ENCODE measurements at regions not wholly inside any gene's neighbourhood (a gene's known extent, or its start where the extent isn't known, plus 50 kb on each side); places are given as distances from the start of the nearest gene placed in this dataset.
"Not testable (repeated sequence)": the region's sequence is repeated elsewhere in the genome, so short reads cannot be mapped to it uniquely, and the experiment has no call there.

- DNase-seq (ENCODE audit: extremely low spot score in 2 of 2): no peak
- Histone ChIP-seq H3K9me3 (no peaks in the 10 kb centered on the region), H3K27me3 (no peaks in the 10 kb centered on the region), H3K27ac (no peak overlapping the region), H3K4me3 (no peak overlapping the region), H3K36me3 (no peaks in the 10 kb centered on the region), H3K4me1 (no peaks in the 10 kb centered on the region)
- no peak for TF ChIP-seq CTCF (IDR thresholded peaks at IDR 0.05)
- TF ChIP-seq POLR2A (IDR thresholded peaks at IDR 0.05): no peak
- no peak for TF ChIP-seq POLR2AphosphoS5 (IDR thresholded peaks at IDR 0.05; ENCODE audit: insufficient read depth in 1 of 2, low read depth in 1 of 2)
- intact Hi-C loops (cut with DNase I): no loop called here
Measured at GRCh38 chr6:67450641-67451040, 1184.4 kb upstream of the ADGRB3 start.

DNA sequence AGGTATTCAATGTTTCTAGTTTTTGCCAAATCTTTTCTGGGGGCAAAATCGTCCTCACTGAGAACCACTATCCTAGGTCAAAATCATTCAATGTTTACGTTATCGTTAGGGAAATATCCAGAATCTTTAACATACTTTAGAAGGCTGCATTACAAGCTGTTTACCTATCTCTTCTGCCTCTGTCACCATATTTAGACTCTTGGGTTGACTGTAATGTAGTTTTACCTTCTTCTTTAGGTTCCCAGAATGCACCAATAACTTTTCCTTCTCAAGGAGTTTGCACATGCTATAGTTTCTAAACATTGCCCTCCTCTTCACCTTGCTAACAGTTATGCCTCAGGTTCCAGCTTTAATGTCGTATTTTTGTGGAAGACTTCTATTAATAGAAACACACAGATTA lies 1185.5 kb upstream of the ADGRB3 start:
- H3K27me3 ChIP-seq: no peaks in the 10 kb centered on the region
- H3K4me3 ChIP-seq: no peak overlapping the region
- no peaks in the 10 kb centered on the region for H3K36me3 ChIP-seq
- no peak for DNase-seq (ENCODE audit: extremely low spot score in 2 of 2)
- intact Hi-C loops (cut with DNase I): no loop called here
- no peaks in the 10 kb centered on the region for H3K9me3 ChIP-seq
- TF ChIP-seq POLR2A (IDR thresholded peaks at IDR 0.05): no peak
- TF ChIP-seq POLR2AphosphoS5 (IDR thresholded peaks at IDR 0.05; ENCODE audit: insufficient read depth in 1 of 2, low read depth in 1 of 2): no peak
- TF ChIP-seq CTCF (IDR thresholded peaks at IDR 0.05): no peak
- no peaks in the 10 kb centered on the region for H3K4me1 ChIP-seq
- no peak overlapping the region for H3K27ac ChIP-seq

DNA sequence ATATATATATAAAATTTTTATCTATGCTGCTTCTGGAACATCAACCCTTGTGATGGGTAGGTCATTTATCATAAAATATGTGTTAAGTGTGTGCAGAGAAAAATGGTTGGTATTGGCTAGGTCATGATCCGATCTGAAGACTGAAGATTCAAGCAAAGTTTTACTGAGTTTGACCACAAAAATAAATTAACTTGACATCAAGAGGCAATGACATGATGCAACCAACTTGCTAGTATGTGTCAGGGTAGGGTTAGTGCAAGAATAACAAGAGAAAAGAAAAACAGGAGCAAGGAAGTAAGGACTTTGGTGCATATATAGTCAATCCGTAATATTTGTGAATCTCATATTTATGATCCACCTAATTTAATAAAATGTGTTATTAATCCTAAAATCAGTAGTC lies 1202.0 kb upstream of the ADGRB3 start:
- H3K4me3 ChIP-seq: no peak overlapping the region
- H3K27me3 ChIP-seq: no peaks in the 10 kb centered on the region
- intact Hi-C loops (cut with DNase I): no loop called here
- no peaks in the 10 kb centered on the region for H3K4me1 ChIP-seq
- no peaks in the 10 kb centered on the region for H3K9me3 ChIP-seq
- no peak for DNase-seq (ENCODE audit: extremely low spot score in 2 of 2)
- no peaks in the 10 kb centered on the region for H3K36me3 ChIP-seq
- TF ChIP-seq CTCF (IDR thresholded peaks at IDR 0.05) (no peak), POLR2AphosphoS5 (IDR thresholded peaks at IDR 0.05; ENCODE audit: insufficient read depth in 1 of 2, low read depth in 1 of 2) (no peak), POLR2A (IDR thresholded peaks at IDR 0.05) (no peak)
- H3K27ac ChIP-seq: no peak overlapping the region

GRCh38 chr6:67431076-67431475 lies 1204.0 kb upstream of the ADGRB3 start:
- DNase-seq (ENCODE audit: extremely low spot score in 2 of 2): no peak
- Histone ChIP-seq H3K4me3 (no peak overlapping the region), H3K9me3 (no peaks in the 10 kb centered on the region), H3K4me1 (no peaks in the 10 kb centered on the region), H3K27ac (no peak overlapping the region), H3K36me3 (no peaks in the 10 kb centered on the region), H3K27me3 (no peaks in the 10 kb centered on the region)
- intact Hi-C loops (cut with DNase I): no loop called here
- TF ChIP-seq POLR2A (IDR thresholded peaks at IDR 0.05) (no peak), POLR2AphosphoS5 (IDR thresholded peaks at IDR 0.05; ENCODE audit: insufficient read depth in 1 of 2, low read depth in 1 of 2) (no peak), CTCF (IDR thresholded peaks at IDR 0.05) (no peak)

DNA sequence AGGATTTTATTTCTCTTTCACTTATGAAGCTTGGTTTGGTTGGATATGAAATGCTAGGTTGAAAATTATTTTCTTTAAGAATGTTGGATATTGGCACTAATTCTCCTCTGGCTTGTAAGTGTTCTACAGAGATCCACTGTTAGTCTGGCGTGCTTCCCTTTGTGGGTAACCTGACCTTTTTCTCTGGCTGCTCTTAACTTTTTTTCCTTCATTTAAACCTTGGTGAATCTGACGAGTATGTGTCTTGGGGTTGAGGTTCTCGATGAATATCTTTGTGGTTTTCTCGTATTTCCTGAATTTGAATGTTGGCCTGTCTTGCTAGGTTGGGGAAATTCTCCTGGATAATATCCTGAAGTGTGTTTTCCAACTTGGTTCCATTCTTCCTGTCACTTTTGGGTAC lies 1208.4 kb upstream of the ADGRB3 start:
- H3K27ac ChIP-seq; DNase-seq (ENCODE audit: extremely low spot score in 2 of 2); H3K36me3 ChIP-seq; H3K4me3 ChIP-seq; H3K9me3 ChIP-seq; H3K4me1 ChIP-seq; H3K27me3 ChIP-seq; intact Hi-C loops (cut with DNase I): not testable (repeated sequence)

GRCh38 chr6:67412035-67412434 lies 1223.0 kb upstream of the ADGRB3 start:
- H3K4me1 ChIP-seq: no peaks in the 10 kb centered on the region
- H3K36me3 ChIP-seq: no peaks in the 10 kb centered on the region
- no peaks in the 10 kb centered on the region for H3K27me3 ChIP-seq
- intact Hi-C loops (cut with DNase I): no loop called here
- DNase-seq (ENCODE audit: extremely low spot score in 2 of 2): no peak
- no peak overlapping the region for H3K4me3 ChIP-seq
- H3K9me3 ChIP-seq: no peaks in the 10 kb centered on the region
- H3K27ac ChIP-seq: no peak overlapping the region
- TF ChIP-seq CTCF (IDR thresholded peaks at IDR 0.05) (no peak), POLR2A (IDR thresholded peaks at IDR 0.05) (no peak), POLR2AphosphoS5 (IDR thresholded peaks at IDR 0.05; ENCODE audit: insufficient read depth in 1 of 2, low read depth in 1 of 2) (no peak)

Measured in vagina (tissue), 2 donors.